Nephron (organoid): ENCODE measurements at regions not wholly inside any gene's neighbourhood (a gene's known extent, or its start where the extent isn't known, plus 50 kb on each side); places are given as distances from the start of the nearest gene placed in this dataset.

ENCODE experiments used
- H3K27ac Mint-ChIP-seq, 3 experiments: 2 replicates each; pipeline ENCODE4 v1.8.0; 2020; ENCODE audit warnings: mixed read lengths in 3 of 3, mild to moderate bottlenecking in 2 of 3, moderate library complexity in 1 of 3
- H3K27me3 Mint-ChIP-seq: 2 replicates; pipeline ENCODE4 v1.8.0; 2021; ENCODE audit warnings: low read depth, mild to moderate bottlenecking, moderate library complexity, mixed read lengths
- H3K36me3 Mint-ChIP-seq: 2 replicates; pipeline ENCODE4 v1.8.0; 2020; ENCODE audit warnings: low read depth, mixed read lengths
- H3K4me1 Mint-ChIP-seq: 2 replicates; pipeline ENCODE4 v1.8.0; 2020; ENCODE audit warnings: mixed read lengths
- H3K4me3 Mint-ChIP-seq, 3 experiments: 2 replicates each; pipeline ENCODE4 v1.8.0; 2020; ENCODE audit warnings: mild to moderate bottlenecking in 3 of 3, mixed read lengths in 3 of 3, moderate library complexity in 2 of 3
- H3K9me3 Mint-ChIP-seq: 2 replicates; pipeline ENCODE4 v1.8.0; 2020; ENCODE audit warnings: mixed read lengths
- CTCF ChIP-seq, 3 experiments: fragments of 200-600 bp; sonication (generic); IDR thresholded peaks; one replicate each; pipeline ENCODE4 v1.5.0; 2021; ENCODE audit warnings: antibody characterized with exemption in 3 of 3; ENCODE audit not compliant: unreplicated experiment in 3 of 3

- H3K4me3 Mint-ChIP-seq: no peak overlapping the region
- H3K36me3 Mint-ChIP-seq: no peaks in the 10 kb centered on the region
- H3K27ac Mint-ChIP-seq: no peak overlapping the region
- peaks cover 18% of the 10 kb centered on the region for H3K27me3 Mint-ChIP-seq
- TF ChIP-seq CTCF (IDR thresholded peaks at IDR 0.05; ENCODE audit: unreplicated experiment in 3 of 3): no peak
- H3K4me1 Mint-ChIP-seq: peaks cover 8% of the 10 kb centered on the region
- peaks cover 2% of the 10 kb centered on the region for H3K9me3 Mint-ChIP-seq
These were observed 594.3 kb upstream of the KLF4 start for GRCh38 chr9:108083796-108084352.

GRCh38 chr9:108083160-108083750 is 593.7 kb upstream of the KLF4 start:
- TF ChIP-seq CTCF (IDR thresholded peaks at IDR 0.05; ENCODE audit: unreplicated experiment in 3 of 3): no peak
- peaks cover 23% of the 10 kb centered on the region for H3K27me3 Mint-ChIP-seq
- no peaks in the 10 kb centered on the region for H3K36me3 Mint-ChIP-seq
- peaks cover 2% of the 10 kb centered on the region for H3K9me3 Mint-ChIP-seq
- H3K4me3 Mint-ChIP-seq: no peak overlapping the region
- H3K4me1 Mint-ChIP-seq: peaks cover 14% of the 10 kb centered on the region
- H3K27ac Mint-ChIP-seq: no peak overlapping the region

GRCh38 chr9:108081112-108081511 is 591.5 kb upstream of the KLF4 start:
- peaks cover 2% of the 10 kb centered on the region for H3K9me3 Mint-ChIP-seq
- no peaks in the 10 kb centered on the region for H3K36me3 Mint-ChIP-seq
- no peak overlapping the region for H3K4me3 Mint-ChIP-seq
- peaks cover 24% of the 10 kb centered on the region for H3K27me3 Mint-ChIP-seq
- no peak overlapping the region for H3K27ac Mint-ChIP-seq
- peaks cover 17% of the 10 kb centered on the region for H3K4me1 Mint-ChIP-seq
- no peak for TF ChIP-seq CTCF (IDR thresholded peaks at IDR 0.05; ENCODE audit: unreplicated experiment in 3 of 3)

- H3K27ac Mint-ChIP-seq: no peak overlapping the region
- H3K36me3 Mint-ChIP-seq: no peaks in the 10 kb centered on the region
- TF ChIP-seq CTCF (IDR thresholded peaks at IDR 0.05; ENCODE audit: unreplicated experiment in 3 of 3): no peak
These were observed 590.7 kb upstream of the KLF4 start for GRCh38 chr9:108080285-108080684.

GRCh38 chr9:108078811-108079210 is 589.2 kb upstream of the KLF4 start:
- no peak for TF ChIP-seq CTCF (IDR thresholded peaks at IDR 0.05; ENCODE audit: unreplicated experiment in 3 of 3)
- Mint-ChIP-seq H3K27me3 (peaks cover 25% of the 10 kb centered on the region), H3K9me3 (peaks cover 3% of the 10 kb centered on the region), H3K36me3 (no peaks in the 10 kb centered on the region), H3K4me1 (peaks cover 17% of the 10 kb centered on the region), H3K4me3 (no peak overlapping the region), H3K27ac (peak overlapping the region in 2 of 3 experiments; percentile 5 to 78)

More at GRCh38 chr9:108080285-108080684, 590.7 kb upstream of the KLF4 start:
- H3K9me3 Mint-ChIP-seq: peaks cover 2% of the 10 kb centered on the region
- H3K27me3 Mint-ChIP-seq: peaks cover 29% of the 10 kb centered on the region
- peaks cover 17% of the 10 kb centered on the region for H3K4me1 Mint-ChIP-seq
- no peak overlapping the region for H3K4me3 Mint-ChIP-seq

- H3K4me3 Mint-ChIP-seq: no peak overlapping the region
- H3K9me3 Mint-ChIP-seq: peaks cover 6% of the 10 kb centered on the region
- peak overlapping the region in 2 of 3 experiments; percentile 5 to 78 for H3K27ac Mint-ChIP-seq
- TF ChIP-seq CTCF (IDR thresholded peaks at IDR 0.05; ENCODE audit: unreplicated experiment in 3 of 3): no peak
- H3K36me3 Mint-ChIP-seq: no peaks in the 10 kb centered on the region
- peaks cover 21% of the 10 kb centered on the region for H3K27me3 Mint-ChIP-seq
- H3K4me1 Mint-ChIP-seq: peaks cover 17% of the 10 kb centered on the region
These were observed 588.8 kb upstream of the KLF4 start for GRCh38 chr9:108078375-108078774.
